OCI-LY3 (cell line): ENCODE measurements at regions not wholly inside any gene's neighbourhood (a gene's known extent, or its start where the extent isn't known, plus 50 kb on each side); places are given as distances from the start of the nearest gene placed in this dataset.

Experiments
- EZH2phosphoT487 ChIP-seq: fragments of 200-600 bp; shearing (Covaris generic); IDR thresholded peaks from 2 replicates; pipeline ENCODE4 v1.6.1; 2018; ENCODE audit warnings: antibody characterized with exemption, mixed run types, low read depth
- TF ChIP-seq, protein P1 (sequence below): fragments of 200-600, 300-600 bp; sonication (generic); IDR thresholded peaks from 2 replicates; pipeline ENCODE4 v1.5.1; 2014; ENCODE audit warnings: antibody characterized with exemption, low read length, low read depth

DNA sequence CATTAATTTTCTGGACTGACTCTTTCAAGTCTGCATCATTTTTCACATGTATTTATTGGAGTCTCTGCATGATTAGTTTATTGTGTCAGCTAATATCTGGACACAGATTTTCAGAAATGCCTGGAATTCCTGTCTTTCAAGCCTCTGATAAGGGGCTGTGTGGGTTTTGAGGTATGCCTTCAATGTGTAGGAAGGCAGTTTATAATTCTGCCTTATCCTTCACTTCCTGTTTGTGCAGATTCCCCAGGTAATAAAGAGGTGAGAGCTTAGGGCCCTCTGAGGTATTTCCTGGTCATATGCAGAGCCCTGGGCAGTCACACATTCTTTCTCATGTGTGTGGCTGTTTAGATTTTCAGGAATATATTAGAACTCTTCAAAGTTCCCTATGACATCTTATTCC lies 79.4 kb upstream of the PRKCQ start:
- TF ChIP-seq, protein P1, sequence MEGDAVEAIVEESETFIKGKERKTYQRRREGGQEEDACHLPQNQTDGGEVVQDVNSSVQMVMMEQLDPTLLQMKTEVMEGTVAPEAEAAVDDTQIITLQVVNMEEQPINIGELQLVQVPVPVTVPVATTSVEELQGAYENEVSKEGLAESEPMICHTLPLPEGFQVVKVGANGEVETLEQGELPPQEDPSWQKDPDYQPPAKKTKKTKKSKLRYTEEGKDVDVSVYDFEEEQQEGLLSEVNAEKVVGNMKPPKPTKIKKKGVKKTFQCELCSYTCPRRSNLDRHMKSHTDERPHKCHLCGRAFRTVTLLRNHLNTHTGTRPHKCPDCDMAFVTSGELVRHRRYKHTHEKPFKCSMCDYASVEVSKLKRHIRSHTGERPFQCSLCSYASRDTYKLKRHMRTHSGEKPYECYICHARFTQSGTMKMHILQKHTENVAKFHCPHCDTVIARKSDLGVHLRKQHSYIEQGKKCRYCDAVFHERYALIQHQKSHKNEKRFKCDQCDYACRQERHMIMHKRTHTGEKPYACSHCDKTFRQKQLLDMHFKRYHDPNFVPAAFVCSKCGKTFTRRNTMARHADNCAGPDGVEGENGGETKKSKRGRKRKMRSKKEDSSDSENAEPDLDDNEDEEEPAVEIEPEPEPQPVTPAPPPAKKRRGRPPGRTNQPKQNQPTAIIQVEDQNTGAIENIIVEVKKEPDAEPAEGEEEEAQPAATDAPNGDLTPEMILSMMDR = no peak
- TF ChIP-seq EZH2phosphoT487 = no peak
